Ascending aorta (tissue), 2 donors: ENCODE measurements at regions not wholly inside any gene's neighbourhood (a gene's known extent, or its start where the extent isn't known, plus 50 kb on each side); places are given as distances from the start of the nearest gene placed in this dataset.
"Not testable (repeated sequence)": the region's sequence is repeated elsewhere in the genome, so short reads cannot be mapped to it uniquely, and the experiment has no call there.

Experiments used
- DNase-seq, 2 donors: peaks; one replicate each; pipeline ENCODE4 v3.0.0-alpha.2; 2019; ENCODE audit warnings: low spot score in 2 of 2
- H3K27ac ChIP-seq, 2 donors: fragments of 200-600 bp; sonication (generic); one replicate each; pipeline ENCODE4 v1.5.1; 2016 to 2017; ENCODE audit warnings: mild to moderate bottlenecking in 1 of 2
- H3K27me3 ChIP-seq: fragments of 200-600 bp; sonication (generic); one replicate; pipeline ENCODE4 v1.5.1; 2017
- H3K36me3 ChIP-seq, 2 donors: fragments of 200-600 bp; sonication (generic); one replicate each; pipeline ENCODE4 v1.5.1; 2016
- H3K4me1 ChIP-seq, 2 donors: fragments of 200-600 bp; sonication (generic); one replicate each; pipeline ENCODE4 v1.5.1; 2016 to 2017; ENCODE audit warnings: mild to moderate bottlenecking in 1 of 2
- H3K4me3 ChIP-seq, 2 donors: fragments of 200-600 bp; sonication (generic); one replicate each; pipeline ENCODE4 v1.5.1; 2016 to 2017; ENCODE audit warnings: mild to moderate bottlenecking in 1 of 2
- H3K9me3 ChIP-seq, 2 donors: fragments of 200-600 bp; sonication (generic); one replicate each; pipeline ENCODE4 v1.5.1; 2016
- CTCF ChIP-seq, 3 experiments: fragments of 200-600 bp in 2 of 3; fragments of 450-650 bp in 1 of 3; sonication (generic) in 2 of 3; IDR thresholded peaks; one replicate each; pipeline ENCODE4 v1.5.1; 2016 to 2019; ENCODE audit warnings: antibody characterized with exemption in 3 of 3, mild to moderate bottlenecking in 1 of 3, moderate library complexity in 1 of 3
- intact Hi-C: fragments of 100-400 bp; cut with DNase I; formaldehyde crosslinking; loops from one replicate; pipeline ENCODE4 v1.15.1; 2023

- TF ChIP-seq CTCF (IDR thresholded peaks at IDR 0.05): no peak
- H3K27ac ChIP-seq: no peak overlapping the region
These were observed 1260.6 kb upstream of the ADGRL2 start for GRCh38 chr1:80540149-80540548.

GRCh38 chr1:80539298-80539697 lies 1261.4 kb upstream of the ADGRL2 start:
- H3K36me3 ChIP-seq, intact Hi-C loops, H3K4me3 ChIP-seq, H3K4me1 ChIP-seq, H3K9me3 ChIP-seq, DNase-seq, H3K27ac ChIP-seq, H3K27me3 ChIP-seq: not testable (repeated sequence)

More at GRCh38 chr1:80540149-80540548, 1260.6 kb upstream of the ADGRL2 start:
- no peaks in the 10 kb centered on the region for H3K27me3 ChIP-seq
- no peaks in the 10 kb centered on the region for H3K9me3 ChIP-seq
- intact Hi-C loops: no loop called here
- no peak overlapping the region for H3K4me3 ChIP-seq
- H3K36me3 ChIP-seq: no peaks in the 10 kb centered on the region
- no peak for DNase-seq
- no peaks in the 10 kb centered on the region for H3K4me1 ChIP-seq

- no peak overlapping the region for H3K27ac ChIP-seq
- H3K9me3 ChIP-seq: no peaks in the 10 kb centered on the region
- intact Hi-C loops: no loop called here
- no peak for DNase-seq
- no peaks in the 10 kb centered on the region for H3K4me1 ChIP-seq
- H3K36me3 ChIP-seq: no peaks in the 10 kb centered on the region
- TF ChIP-seq CTCF (IDR thresholded peaks at IDR 0.05): no peak
- H3K4me3 ChIP-seq: no peak overlapping the region
- H3K27me3 ChIP-seq: no peaks in the 10 kb centered on the region
These were observed 1264.3 kb upstream of the ADGRL2 start for GRCh38 chr1:80536461-80536860.

- no peaks in the 10 kb centered on the region for H3K9me3 ChIP-seq
- H3K27me3 ChIP-seq: no peaks in the 10 kb centered on the region
- intact Hi-C loops: no loop called here
- H3K27ac ChIP-seq: no peak overlapping the region
- DNase-seq: no peak
- H3K4me3 ChIP-seq: no peak overlapping the region
- no peaks in the 10 kb centered on the region for H3K4me1 ChIP-seq
- no peak for TF ChIP-seq CTCF (IDR thresholded peaks at IDR 0.05)
- no peaks in the 10 kb centered on the region for H3K36me3 ChIP-seq
These were observed 1265.3 kb upstream of the ADGRL2 start for GRCh38 chr1:80535466-80535865.

GRCh38 chr1:80534606-80535360 lies 1266.0 kb upstream of the ADGRL2 start:
- no peak for TF ChIP-seq CTCF (IDR thresholded peaks at IDR 0.05)
- H3K36me3 ChIP-seq: no peaks in the 10 kb centered on the region
- DNase-seq: no peak
- no peaks in the 10 kb centered on the region for H3K27me3 ChIP-seq
- intact Hi-C loops: no loop called here
- H3K9me3 ChIP-seq: no peaks in the 10 kb centered on the region
- no peaks in the 10 kb centered on the region for H3K4me1 ChIP-seq
- H3K27ac ChIP-seq: no peak overlapping the region
- H3K4me3 ChIP-seq: no peak overlapping the region

GRCh38 chr1:80533775-80534334 lies 1266.9 kb upstream of the ADGRL2 start:
- Histone ChIP-seq H3K27ac (no peak overlapping the region), H3K27me3 (no peaks in the 10 kb centered on the region), H3K4me1 (no peaks in the 10 kb centered on the region), H3K4me3 (no peak overlapping the region), H3K36me3 (no peaks in the 10 kb centered on the region), H3K9me3 (no peaks in the 10 kb centered on the region)
- intact Hi-C loops: no loop called here
- DNase-seq: no peak
- TF ChIP-seq CTCF (IDR thresholded peaks at IDR 0.05): no peak
